ENCODE measurements at regions not wholly inside any gene's neighbourhood (a gene's known extent, or its start where the extent isn't known, plus 50 kb on each side); places are given as distances from the start of the nearest gene placed in this dataset.

DNA sequence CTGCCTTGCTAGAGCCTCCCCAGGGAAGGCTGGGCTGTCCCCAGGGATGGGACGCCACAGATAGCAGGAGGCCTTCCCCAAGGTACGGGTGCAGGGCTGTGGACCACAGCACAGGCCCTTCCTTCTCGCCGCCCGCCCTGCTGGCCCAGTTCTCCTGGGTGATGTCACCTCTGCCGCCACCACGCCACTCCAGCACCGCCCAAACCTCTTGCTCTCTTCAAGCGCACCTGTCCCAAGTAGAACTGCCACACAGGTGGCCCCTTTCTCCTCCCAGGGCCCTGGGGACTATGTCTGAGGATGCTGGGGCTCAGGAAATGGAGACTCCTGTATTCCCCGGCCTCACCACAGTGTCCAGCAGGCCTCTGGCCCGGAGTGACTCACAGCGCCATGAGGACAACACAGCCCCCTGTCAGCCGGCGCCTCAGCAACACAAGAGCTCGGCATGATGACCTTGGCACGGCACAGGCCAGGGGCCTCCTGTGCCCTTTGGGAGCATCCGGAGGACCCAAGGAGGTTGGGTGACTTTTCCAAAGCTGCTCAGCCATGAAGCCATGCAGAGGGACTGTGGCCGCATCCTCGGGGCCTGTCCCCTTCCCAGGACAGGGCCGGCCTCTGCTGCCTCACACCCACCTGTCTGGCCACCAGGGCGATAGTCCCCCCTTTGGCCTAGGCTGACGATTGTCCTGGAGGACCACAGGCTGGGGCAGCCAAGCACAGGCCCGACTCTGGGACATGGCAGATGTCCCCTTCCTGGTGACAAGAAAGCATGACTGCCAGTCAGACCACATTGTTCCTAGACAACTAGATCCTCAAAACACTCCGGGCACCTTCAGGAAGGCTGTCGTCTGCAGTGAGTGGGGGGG, 1023.5 kb downstream of the BRD1 start:
- no peaks in the 10 kb centered on the region for H3K36me3 ChIP-seq (replicated peaks)
- no peaks in the 10 kb centered on the region for H3K27me3 ChIP-seq (ENCODE audit: low read depth)
- no peaks in the 10 kb centered on the region for H3K9me3 ChIP-seq
- in situ Hi-C loops (cut with MboI; ENCODE audit: low sequenced_read_pairs) = no loop called here
- no peak for DNase-seq (ENCODE audit: low spot score in 2 of 2)
- no peak overlapping the region for H3K4me3 ChIP-seq
- no peaks in the 10 kb centered on the region for H3K4me1 ChIP-seq

DNA sequence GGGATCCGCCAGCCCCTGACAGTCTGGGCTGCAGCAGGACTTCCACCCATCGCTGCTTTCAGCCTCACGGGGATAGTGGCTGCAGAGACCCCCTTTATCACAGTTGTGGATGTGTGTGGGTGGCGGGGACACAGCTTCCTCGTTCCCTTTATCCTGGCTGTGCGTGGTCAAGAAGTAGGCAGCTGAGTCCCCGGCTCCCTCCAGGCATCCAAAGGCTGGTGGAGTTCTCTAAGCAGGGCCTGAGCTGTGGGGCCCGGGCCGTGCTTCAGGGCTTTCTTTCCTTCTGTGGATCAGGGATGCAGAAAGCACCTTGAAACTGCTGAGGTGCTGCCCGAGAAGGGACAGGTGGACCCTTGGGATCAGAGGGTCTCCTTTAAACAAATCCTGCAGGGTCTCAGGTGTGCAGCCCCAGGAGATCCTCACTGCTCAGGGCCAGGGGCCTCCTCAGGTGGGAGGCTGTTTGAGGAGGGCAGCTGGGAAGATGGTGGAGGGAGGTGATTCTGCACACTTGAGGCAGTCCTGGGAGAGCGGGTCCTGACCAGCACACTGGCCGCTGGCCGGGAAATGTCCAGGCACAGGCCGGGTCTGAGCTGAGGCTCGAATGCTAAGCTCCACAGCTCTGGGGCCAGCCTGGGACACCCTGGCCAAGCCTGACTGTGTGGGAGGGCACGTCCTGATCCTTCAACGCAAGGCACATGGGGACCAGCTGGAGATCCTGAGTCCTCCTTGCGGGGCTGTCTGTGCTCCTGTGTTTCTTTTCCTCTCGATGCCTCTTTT, 1024.3 kb downstream of the BRD1 start:
- no peaks in the 10 kb centered on the region for H3K36me3 ChIP-seq (replicated peaks)
- in situ Hi-C loops (cut with MboI; ENCODE audit: low sequenced_read_pairs) = no loop called here
- no peak overlapping the region for H3K4me3 ChIP-seq
- DNase-seq (ENCODE audit: low spot score in 2 of 2) = no peak
- H3K27me3 ChIP-seq (ENCODE audit: low read depth) = no peaks in the 10 kb centered on the region
- no peaks in the 10 kb centered on the region for H3K4me1 ChIP-seq
- H3K9me3 ChIP-seq = no peaks in the 10 kb centered on the region

DNA sequence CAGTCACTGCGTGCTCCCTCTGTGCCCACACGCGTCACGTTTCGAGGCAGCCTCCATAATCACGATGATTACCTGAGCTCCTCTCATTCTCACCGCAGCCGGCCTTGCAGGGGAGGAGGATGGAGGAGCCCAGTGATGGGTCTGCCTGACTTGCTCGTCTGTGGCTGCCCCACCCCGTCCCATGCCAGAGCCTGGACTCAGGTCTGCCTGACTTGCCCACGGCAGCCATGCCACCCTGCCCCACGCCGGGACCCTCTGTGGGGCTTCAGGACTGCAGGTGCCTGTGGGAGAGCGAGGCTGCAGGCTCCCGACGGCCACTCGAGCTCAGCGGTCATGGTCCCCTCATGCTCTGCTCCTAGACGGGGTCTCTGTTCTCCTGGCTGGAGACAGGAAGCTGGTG, 1025.1 kb downstream of the BRD1 start:
- no peaks in the 10 kb centered on the region for H3K9me3 ChIP-seq
- H3K4me1 ChIP-seq = no peaks in the 10 kb centered on the region
- H3K4me3 ChIP-seq = no peak overlapping the region
- H3K36me3 ChIP-seq (replicated peaks) = no peaks in the 10 kb centered on the region
- DNase-seq (ENCODE audit: low spot score in 2 of 2) = no peak
- in situ Hi-C loops (cut with MboI; ENCODE audit: low sequenced_read_pairs) = no loop called here
- H3K27me3 ChIP-seq (ENCODE audit: low read depth) = no peaks in the 10 kb centered on the region

DNA sequence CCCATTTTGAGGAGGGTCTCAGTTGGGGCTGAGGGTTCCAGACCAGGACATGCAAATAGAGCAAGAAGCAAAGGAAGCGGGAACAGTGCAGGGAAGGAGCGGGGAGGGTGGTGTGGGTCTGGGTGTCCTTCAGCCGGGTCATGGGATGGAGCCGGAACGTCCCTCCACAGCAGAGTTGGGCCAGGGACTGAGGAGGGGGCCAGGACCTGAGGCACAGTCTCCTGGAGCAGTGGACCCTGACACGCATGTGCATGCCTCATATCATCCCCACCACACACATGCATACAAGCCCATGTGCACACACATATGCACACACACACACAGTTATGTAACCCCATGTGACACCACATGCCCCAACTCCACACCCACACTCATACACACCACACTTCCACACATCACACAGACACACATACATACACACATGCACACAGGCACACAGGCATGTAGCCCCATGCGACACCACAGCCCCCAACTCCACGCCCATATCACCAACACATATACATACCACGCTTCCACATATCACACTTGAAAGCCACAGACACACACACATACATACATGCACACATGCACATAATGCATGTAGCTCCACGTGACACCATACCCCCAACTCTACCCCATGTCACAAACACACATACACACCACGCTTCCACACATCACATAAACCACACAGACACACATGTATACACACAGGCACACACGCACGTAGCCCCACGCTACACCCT, 1026.6 kb downstream of the BRD1 start:
- DNase-seq (ENCODE audit: low spot score in 2 of 2) = no peak
- in situ Hi-C loops (cut with MboI; ENCODE audit: low sequenced_read_pairs) = no loop called here

DNA sequence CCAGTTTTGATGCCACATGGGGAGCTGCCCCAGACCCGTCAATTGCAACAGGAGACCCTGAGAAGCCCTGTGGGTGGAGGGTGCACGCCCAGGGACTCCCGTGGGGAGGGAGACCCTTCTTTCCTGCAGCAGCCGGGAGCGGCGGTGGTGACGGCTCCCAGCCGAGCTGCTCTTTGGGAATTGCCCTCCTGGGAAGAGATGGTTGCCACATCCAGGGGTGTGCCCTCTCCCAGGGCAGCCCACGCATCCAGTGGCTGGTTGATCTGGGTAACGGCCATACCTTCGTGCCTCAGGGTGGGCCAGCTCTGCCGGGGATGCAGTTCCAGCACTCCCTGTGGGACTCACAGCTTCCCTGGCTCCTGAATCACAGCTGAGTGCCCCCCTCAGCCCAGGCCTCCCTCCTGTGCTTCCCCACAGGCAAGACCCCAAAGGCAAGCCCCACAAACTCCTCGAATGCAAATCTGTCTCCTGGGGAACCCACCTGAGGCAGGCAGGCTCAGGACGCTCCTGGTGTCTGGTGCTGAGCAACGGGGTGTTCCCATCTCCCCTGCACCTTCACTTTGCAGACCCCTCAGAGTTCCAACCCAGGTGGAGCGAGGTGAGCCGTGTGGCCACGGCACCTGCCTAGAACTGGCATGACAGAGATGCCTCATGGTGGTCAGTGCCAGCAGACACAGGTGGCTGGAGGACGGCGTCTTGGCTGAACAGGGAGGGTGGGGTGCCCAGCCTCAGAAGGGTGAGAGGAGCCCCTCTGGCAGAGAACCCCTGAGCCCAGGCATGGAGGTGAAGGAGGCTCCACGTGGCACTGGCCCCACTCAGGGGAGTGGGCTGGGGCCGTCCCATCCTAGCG, 1027.4 kb downstream of the BRD1 start:
- no peak overlapping the region for H3K4me3 ChIP-seq
- no peak for DNase-seq (ENCODE audit: low spot score in 2 of 2)
- no peaks in the 10 kb centered on the region for H3K9me3 ChIP-seq
- H3K36me3 ChIP-seq (replicated peaks) = no peaks in the 10 kb centered on the region
- no peaks in the 10 kb centered on the region for H3K4me1 ChIP-seq
- H3K27me3 ChIP-seq (ENCODE audit: low read depth) = no peaks in the 10 kb centered on the region
- in situ Hi-C loops (cut with MboI; ENCODE audit: low sequenced_read_pairs) = no loop called here

More for the DNA sequence above, 1026.6 kb downstream of the BRD1 start:
- Histone ChIP-seq H3K36me3 (replicated peaks) (no peaks in the 10 kb centered on the region), H3K9me3 (no peaks in the 10 kb centered on the region), H3K4me3 (no peak overlapping the region), H3K4me1 (no peaks in the 10 kb centered on the region), H3K27me3 (ENCODE audit: low read depth) (no peaks in the 10 kb centered on the region)

DNA sequence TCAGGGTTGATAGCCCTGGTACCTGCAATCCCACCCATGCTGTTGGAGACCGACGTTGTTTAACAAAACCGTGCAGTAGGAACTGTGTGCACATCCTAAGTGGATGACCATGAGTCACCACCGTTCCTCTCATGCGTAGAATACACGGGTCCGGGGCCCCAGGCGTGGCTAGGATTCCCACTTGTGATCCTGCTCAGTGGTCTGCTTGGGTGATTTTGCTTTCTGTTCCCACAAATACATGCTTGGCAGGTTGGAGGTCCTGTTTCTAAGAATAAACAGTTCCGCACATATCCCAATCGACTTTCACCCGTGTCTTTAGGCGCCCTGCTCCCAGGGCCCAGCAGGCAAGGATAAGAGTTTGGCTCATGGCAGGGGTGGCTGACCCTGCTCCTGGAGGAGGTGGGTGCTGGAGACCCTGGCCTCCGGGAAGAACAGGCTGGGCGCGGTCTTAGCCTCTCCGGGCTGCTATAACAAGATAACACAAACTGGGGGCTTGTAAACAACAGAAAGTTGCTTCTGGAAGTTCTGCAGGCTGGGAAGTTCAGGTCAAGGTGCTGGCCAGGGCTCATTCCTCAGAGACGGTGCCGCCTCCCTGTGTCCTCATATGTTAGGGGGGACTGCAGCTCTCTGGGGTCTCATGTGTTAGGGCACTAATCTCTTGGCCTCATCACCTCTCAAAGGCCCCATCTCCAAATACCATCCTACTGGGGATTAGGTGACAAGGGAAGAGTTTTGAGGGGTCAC, 1028.3 kb downstream of the BRD1 start:
- no peaks in the 10 kb centered on the region for H3K27me3 ChIP-seq (ENCODE audit: low read depth)
- H3K9me3 ChIP-seq = no peaks in the 10 kb centered on the region
- H3K4me1 ChIP-seq = no peaks in the 10 kb centered on the region
- H3K4me3 ChIP-seq = no peak overlapping the region
- in situ Hi-C loops (cut with MboI; ENCODE audit: low sequenced_read_pairs) = no loop called here
- H3K36me3 ChIP-seq (replicated peaks) = no peaks in the 10 kb centered on the region
- DNase-seq (ENCODE audit: low spot score in 2 of 2) = no peak

DNA sequence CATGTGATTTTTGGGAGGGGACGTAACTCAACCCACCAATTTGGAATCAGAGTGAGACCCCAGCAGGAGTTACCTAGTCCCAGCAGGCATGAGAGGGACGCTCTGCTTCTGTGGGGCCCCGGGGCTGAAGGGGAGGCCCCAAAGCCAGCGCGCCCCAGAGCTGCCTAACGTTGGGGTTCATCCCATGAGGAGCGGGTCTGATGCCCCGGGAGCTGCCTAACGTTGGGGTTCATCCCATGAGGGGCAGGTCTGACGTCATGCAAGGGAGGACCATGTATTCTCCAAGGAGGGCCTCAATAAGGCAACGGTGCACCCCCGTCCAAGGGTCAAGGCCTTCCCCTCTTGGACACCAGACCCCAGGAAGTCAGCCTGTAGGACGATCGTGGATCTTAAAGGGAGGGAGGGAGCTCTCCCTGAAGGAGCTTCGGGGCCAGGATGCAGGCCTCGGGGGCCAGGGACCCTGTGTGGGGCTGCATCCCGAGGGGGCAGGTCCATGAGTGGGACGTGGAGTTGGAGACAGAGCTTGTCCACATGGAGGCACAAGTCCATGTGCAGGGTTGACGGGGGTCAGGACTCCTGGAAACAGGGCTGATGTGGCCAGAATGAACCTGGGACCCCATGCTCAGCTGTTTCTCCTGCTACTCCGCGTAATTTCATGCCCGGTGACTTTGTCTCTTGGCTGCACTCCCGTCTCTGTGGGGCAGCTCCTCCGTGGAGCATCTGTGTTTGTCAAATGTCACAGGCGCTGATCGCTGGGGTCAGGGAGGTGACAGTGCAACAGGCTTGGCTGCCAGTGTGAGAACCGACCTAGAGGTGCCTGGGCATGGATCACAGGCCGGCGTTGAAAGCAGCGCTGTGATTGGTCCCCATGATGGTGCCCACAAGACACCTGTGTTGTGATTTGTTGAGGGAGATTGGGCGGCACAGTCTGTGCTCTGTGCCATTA, 1029.1 kb downstream of the BRD1 start:
- in situ Hi-C loops (cut with MboI; ENCODE audit: low sequenced_read_pairs) = no loop called here
- Histone ChIP-seq H3K4me1 (no peaks in the 10 kb centered on the region), H3K36me3 (replicated peaks) (no peaks in the 10 kb centered on the region), H3K27me3 (ENCODE audit: low read depth) (no peaks in the 10 kb centered on the region), H3K9me3 (no peaks in the 10 kb centered on the region), H3K4me3 (no peak overlapping the region)
- DNase-seq (ENCODE audit: low spot score in 2 of 2) = no peak

DNA sequence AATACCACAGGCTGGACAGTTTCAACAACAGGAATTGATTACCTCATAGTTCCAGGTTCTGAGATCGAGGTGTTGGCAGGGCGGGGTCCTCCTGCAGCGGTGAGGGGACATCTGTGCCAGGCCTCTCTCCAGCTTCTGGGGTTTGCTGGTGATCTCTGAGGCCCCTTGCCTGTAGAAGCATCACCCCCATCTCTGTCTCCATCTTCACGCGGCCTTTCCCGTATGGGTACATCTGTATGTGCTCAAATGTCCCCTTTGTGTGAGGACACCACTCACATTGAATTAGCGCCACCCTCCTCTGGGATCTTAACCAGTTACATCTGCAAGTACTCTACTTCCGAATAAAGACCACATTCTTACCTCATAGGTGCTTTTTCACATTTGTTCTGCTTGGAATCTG, 1029.9 kb downstream of the BRD1 start:
- in situ Hi-C loops (cut with MboI; ENCODE audit: low sequenced_read_pairs) = no loop called here
- Histone ChIP-seq H3K4me1 (no peaks in the 10 kb centered on the region), H3K9me3 (no peaks in the 10 kb centered on the region), H3K27me3 (ENCODE audit: low read depth) (no peaks in the 10 kb centered on the region), H3K4me3 (no peak overlapping the region), H3K36me3 (replicated peaks) (no peaks in the 10 kb centered on the region)
- DNase-seq (ENCODE audit: low spot score in 2 of 2) = no peak

DNA sequence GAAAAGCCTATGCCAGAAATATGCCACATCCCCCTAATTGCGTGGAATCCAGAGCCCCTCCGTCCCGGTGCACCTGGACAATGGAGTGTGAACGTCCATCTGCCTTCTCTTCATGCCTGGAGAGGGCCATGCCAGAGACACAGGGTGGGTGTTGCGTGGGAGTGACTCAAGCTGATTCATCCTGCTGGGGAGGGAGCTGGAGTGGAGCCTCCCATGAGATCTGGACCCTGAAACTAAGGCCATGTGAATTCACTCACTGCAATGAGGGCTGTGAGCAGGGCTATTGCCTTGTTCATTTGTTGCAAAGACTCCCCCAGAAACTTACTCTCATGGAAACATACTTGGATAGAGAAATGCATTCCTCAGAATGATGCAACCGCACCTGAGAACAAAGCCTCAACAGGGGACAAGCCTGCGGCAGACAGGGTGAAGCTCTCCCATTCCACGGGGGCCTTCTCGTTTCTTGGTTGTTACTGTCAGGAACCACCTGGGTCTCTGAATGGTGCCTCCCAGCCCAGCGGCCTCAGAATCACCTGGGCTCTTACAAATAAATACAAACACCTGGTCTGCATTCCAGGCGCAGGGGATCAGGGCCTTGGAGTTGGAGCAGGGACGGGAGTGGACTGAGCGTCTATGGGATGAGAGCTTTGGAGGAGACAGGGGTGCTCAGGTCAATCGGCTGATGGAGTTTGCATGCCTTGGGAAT, 1031.2 kb downstream of the BRD1 start:
- H3K4me1 ChIP-seq = no peaks in the 10 kb centered on the region
- no peaks in the 10 kb centered on the region for H3K9me3 ChIP-seq
- H3K36me3 ChIP-seq (replicated peaks) = no peaks in the 10 kb centered on the region
- H3K27me3 ChIP-seq (ENCODE audit: low read depth) = no peaks in the 10 kb centered on the region
- DNase-seq (ENCODE audit: low spot score in 2 of 2) = no peak
- in situ Hi-C loops (cut with MboI; ENCODE audit: low sequenced_read_pairs) = no loop called here
- H3K4me3 ChIP-seq = no peak overlapping the region

DNA sequence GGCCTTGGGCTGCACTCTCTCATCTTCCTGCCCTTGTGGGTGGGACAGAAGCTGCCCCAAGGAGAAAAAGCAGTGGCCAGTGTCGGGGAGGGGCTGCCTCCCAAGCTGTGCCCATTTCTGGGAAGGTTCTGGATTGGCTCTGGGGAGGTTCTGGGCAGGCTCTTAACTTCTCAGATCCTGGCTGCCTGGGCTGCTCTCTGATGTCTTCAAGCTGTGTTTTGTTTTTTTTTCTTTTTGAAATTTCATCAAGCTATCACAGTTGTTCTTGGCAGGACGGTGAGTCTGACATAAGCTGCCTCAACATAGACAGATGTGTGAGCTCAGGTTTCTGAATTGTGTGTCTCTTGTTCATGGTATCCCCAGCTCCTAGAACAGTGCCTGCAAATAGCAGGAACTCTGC, 1032.0 kb downstream of the BRD1 start:
- in situ Hi-C loops (cut with MboI; ENCODE audit: low sequenced_read_pairs) = no loop called here
- H3K4me1 ChIP-seq = no peaks in the 10 kb centered on the region
- no peaks in the 10 kb centered on the region for H3K9me3 ChIP-seq
- no peaks in the 10 kb centered on the region for H3K27me3 ChIP-seq (ENCODE audit: low read depth)
- no peak overlapping the region for H3K4me3 ChIP-seq
- H3K36me3 ChIP-seq (replicated peaks) = no peaks in the 10 kb centered on the region
- DNase-seq (ENCODE audit: low spot score in 2 of 2) = no peak

DNA sequence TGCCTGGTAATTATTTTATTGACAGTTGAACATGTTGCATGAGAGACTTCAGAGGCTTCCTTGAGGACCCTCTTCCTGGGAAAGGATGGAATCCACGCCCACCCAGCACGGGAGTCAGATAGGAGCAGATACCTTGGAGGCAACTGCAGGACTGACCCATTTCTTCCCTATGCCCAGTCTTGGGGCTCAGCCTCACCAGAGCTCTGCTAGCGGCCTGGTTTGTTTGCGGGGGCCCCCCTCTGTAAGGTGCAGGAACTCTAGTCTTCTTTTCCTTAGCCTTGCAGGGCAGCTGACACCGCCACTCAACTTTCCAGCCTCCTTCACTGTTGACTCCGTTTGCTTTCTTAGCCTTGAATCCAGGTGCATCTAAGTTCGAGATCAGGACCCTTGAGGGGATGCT, 1032.8 kb downstream of the BRD1 start:
- in situ Hi-C loops (cut with MboI; ENCODE audit: low sequenced_read_pairs) = no loop called here
- Histone ChIP-seq H3K4me1 (no peaks in the 10 kb centered on the region), H3K9me3 (no peaks in the 10 kb centered on the region), H3K4me3 (no peak overlapping the region), H3K27me3 (ENCODE audit: low read depth) (no peaks in the 10 kb centered on the region), H3K36me3 (replicated peaks) (no peaks in the 10 kb centered on the region)
- no peak for DNase-seq (ENCODE audit: low spot score in 2 of 2)
